Parathyroid adenoma (tissue), 2 donors: ENCODE measurements at regions not wholly inside any gene's neighbourhood (a gene's known extent, or its start where the extent isn't known, plus 50 kb on each side); places are given as distances from the start of the nearest gene placed in this dataset.

ENCODE experiments used
- H2AFZ ChIP-seq: fragments of 300-600 bp; sonication (generic); one replicate; pipeline ENCODE4 v1.7.0; 2017; ENCODE audit warnings: antibody characterized with exemption, mild to moderate bottlenecking
- H3K27ac ChIP-seq: fragments of 300-600 bp; sonication (generic); one replicate; pipeline ENCODE4 v1.7.0; 2017
- H3K27me3 ChIP-seq: fragments of 300-600 bp; sonication (generic); one replicate; pipeline ENCODE4 v1.7.0; 2017; ENCODE audit warnings: low read length; ENCODE audit not compliant: control insufficient read depth, insufficient read depth
- H3K36me3 ChIP-seq: fragments of 300-600 bp; sonication (generic); one replicate; pipeline ENCODE4 v1.7.0; 2017; ENCODE audit warnings: low read length; ENCODE audit not compliant: control insufficient read depth, insufficient read depth
- H3K4me1 ChIP-seq: fragments of 300-600 bp; sonication (generic); one replicate; pipeline ENCODE4 v1.7.0; 2017; ENCODE audit warnings: control low read depth
- H3K4me2 ChIP-seq: fragments of 300-600 bp; sonication (generic); one replicate; pipeline ENCODE4 v1.7.0; 2017; ENCODE audit warnings: low read length
- H3K4me3 ChIP-seq: fragments of 300-600 bp; sonication (generic); one replicate; pipeline ENCODE4 v1.7.0; 2017; ENCODE audit warnings: low read depth, low read length
- H3K79me2 ChIP-seq: fragments of 300-600 bp; sonication (generic); one replicate; pipeline ENCODE4 v1.7.0; 2017; ENCODE audit warnings: control low read depth
- H3K9ac ChIP-seq: fragments of 300-600 bp; sonication (generic); one replicate; pipeline ENCODE4 v1.7.0; 2017; ENCODE audit warnings: mild to moderate bottlenecking
- H3K9me3 ChIP-seq: fragments of 300-600 bp; sonication (generic); one replicate; pipeline ENCODE4 v1.7.0; 2017; ENCODE audit warnings: low read length; ENCODE audit not compliant: control insufficient read depth
- TF ChIP-seq, protein P1 (sequence below): fragments of 300-600 bp; sonication (generic); IDR thresholded peaks from one replicate; pipeline ENCODE4 v1.7.0; 2017; ENCODE audit warnings: antibody characterized with exemption, mild to moderate bottlenecking
- donor health status: primary hyperparathyroidism.

DNA sequence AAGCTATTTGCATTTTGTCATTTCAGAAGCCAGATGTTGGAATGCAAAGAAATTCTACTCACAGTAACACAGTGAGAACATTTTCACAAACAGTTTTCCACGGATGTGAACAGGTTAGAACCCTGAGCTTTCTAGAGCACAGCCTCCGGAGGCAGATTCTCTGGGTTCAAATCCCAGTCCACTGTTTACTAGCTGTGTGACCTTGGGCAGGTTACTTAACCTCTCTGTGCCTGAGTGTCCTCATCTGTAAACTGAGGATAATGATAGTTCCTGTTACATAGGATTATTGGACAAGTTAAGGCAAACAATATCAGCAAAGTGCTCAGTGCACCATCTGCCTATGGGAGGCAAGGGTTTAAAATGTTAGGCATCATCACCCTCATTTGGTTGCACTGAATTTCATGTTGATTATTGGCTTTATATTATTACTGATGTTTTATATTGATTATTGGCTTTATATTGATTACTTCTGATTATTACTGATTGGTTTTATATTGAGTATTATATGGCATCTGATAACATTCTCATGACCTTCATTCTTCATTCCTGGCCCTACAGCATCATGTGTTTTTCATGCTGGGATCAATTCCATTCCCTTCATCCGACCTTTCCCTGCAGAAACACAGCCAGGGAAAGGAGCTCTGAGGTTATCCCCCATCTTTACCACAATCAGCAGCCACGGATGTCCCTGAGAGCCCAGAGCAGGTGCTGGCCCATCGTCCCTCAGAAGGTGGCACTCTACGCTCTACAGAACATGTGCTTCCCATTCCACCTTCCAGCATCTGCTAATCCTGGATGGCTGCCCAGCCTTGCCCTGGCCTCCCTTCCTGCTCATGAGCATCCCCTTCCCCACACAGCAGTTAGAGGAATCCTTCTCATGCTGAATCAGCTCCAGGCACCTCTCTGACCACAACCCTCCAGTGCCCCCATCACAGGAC is 283.1 kb downstream of the PREX1 start:
- H3K27me3 ChIP-seq = peaks cover 3% of the 10 kb centered on the region
- no peaks in the 10 kb centered on the region for H3K4me1 ChIP-seq
- no peak overlapping the region for H3K27ac ChIP-seq

DNA sequence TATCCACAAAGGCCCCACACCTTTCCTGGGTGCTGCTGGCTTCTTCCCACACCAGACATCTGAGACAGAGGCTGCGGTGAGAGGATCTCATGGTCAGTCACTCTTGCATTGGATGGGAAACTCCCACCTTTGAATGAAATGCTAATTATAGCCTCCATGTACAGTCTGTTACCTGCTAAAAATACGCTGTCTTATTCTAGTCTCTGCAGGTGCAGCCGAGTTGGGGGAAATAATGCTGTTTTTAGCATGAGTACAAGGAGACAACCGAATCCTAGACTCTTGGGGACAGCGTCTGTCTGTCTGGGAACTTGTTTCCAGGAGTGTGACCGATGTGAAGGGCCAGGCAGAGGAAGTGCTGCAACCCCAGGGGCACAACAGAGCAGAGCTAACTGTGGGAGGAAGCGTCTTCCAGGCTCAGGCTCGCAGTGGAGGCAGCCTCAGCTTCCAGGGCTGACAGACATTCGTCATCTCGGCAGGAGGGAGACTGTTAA is 286.2 kb downstream of the PREX1 start:
- Histone ChIP-seq H3K79me2 (no peaks in the 10 kb centered on the region), H3K4me3 (no peak overlapping the region), H3K36me3 (no peaks in the 10 kb centered on the region), H3K9me3 (no peaks in the 10 kb centered on the region), H3K9ac (no peak overlapping the region), H2AFZ (no peak overlapping the region), H3K4me2 (no peak overlapping the region), H3K27ac (no peak overlapping the region), H3K27me3 (peaks cover 3% of the 10 kb centered on the region), H3K4me1 (peaks cover 7% of the 10 kb centered on the region)
- TF ChIP-seq, protein P1, sequence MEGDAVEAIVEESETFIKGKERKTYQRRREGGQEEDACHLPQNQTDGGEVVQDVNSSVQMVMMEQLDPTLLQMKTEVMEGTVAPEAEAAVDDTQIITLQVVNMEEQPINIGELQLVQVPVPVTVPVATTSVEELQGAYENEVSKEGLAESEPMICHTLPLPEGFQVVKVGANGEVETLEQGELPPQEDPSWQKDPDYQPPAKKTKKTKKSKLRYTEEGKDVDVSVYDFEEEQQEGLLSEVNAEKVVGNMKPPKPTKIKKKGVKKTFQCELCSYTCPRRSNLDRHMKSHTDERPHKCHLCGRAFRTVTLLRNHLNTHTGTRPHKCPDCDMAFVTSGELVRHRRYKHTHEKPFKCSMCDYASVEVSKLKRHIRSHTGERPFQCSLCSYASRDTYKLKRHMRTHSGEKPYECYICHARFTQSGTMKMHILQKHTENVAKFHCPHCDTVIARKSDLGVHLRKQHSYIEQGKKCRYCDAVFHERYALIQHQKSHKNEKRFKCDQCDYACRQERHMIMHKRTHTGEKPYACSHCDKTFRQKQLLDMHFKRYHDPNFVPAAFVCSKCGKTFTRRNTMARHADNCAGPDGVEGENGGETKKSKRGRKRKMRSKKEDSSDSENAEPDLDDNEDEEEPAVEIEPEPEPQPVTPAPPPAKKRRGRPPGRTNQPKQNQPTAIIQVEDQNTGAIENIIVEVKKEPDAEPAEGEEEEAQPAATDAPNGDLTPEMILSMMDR = no peak

More for the DNA sequence above, 283.1 kb downstream of the PREX1 start:
- no peaks in the 10 kb centered on the region for H3K9me3 ChIP-seq
- no peak overlapping the region for H3K4me2 ChIP-seq
- H3K36me3 ChIP-seq = no peaks in the 10 kb centered on the region
- H3K4me3 ChIP-seq = no peak overlapping the region
- no peak overlapping the region for H3K9ac ChIP-seq
- no peaks in the 10 kb centered on the region for H3K79me2 ChIP-seq
- H2AFZ ChIP-seq = no peak overlapping the region
- TF ChIP-seq, protein P1 = no peak

DNA sequence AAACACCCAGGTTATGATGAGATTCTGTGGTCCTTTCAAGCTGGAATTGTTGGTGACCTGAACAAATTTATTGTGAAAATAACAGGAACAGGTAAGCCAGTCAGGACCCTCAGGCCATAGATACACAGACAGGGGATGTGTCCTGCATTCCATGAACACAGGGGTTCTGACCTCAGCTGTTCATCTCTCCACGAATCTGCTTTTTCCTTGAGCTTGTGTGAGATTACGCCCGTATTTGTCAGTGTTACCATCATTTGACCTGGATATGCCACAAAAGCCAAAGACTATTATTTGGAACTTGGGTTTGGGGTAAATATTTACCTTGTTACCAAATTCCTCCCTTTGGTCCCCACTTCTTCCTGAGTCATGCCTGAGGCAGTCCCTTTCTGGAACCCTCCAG is 288.9 kb downstream of the PREX1 start:
- H3K36me3 ChIP-seq = no peaks in the 10 kb centered on the region
- peak overlapping the region; percentile 25 for H2AFZ ChIP-seq
- H3K9ac ChIP-seq = no peak overlapping the region
- H3K4me1 ChIP-seq = peaks cover 7% of the 10 kb centered on the region
- TF ChIP-seq, protein P1 = no peak
- no peaks in the 10 kb centered on the region for H3K9me3 ChIP-seq
- H3K27me3 ChIP-seq = peaks cover 3% of the 10 kb centered on the region
- H3K27ac ChIP-seq = no peak overlapping the region
- no peaks in the 10 kb centered on the region for H3K79me2 ChIP-seq
- H3K4me3 ChIP-seq = no peak overlapping the region
- no peak overlapping the region for H3K4me2 ChIP-seq

DNA sequence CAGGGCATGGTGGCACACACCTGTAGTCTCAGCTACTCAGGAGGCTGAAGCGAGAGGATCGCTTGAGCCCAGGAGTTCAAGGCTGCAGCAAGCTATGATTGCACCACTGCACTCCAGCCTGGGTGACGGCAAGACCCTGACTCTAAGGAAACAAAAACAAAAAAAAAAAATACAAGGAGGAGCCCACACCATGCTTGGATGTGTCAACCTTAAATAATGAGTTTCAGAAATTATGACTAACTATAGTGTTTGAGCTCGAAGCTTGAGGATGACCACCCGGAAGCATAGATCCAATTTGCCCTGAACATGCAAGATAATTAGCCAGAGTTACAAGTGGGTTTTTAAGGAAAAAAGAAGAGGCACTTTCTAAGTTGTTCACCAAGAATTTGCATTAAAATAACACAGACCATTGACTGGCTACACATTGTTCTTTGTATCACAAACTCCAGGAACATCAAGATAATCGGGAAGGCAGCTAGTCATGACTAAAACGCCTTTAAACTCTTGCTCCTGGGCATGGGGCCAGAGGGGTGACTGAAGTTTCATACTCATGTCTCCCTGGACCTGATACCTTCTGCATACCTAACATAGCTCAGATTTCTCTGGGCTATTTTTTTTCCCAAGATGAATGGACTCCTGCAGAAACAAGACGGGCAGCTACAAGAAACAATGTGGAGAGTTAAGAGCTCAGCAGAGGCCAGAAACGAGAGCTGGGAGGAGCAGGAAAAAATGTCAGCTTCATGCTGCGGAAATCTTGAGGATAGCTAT is 289.6 kb downstream of the PREX1 start:
- no peaks in the 10 kb centered on the region for H3K9me3 ChIP-seq
- no peaks in the 10 kb centered on the region for H3K79me2 ChIP-seq
- TF ChIP-seq, protein P1 = no peak
- H3K4me3 ChIP-seq = no peak overlapping the region
- no peaks in the 10 kb centered on the region for H3K36me3 ChIP-seq
- H3K27ac ChIP-seq = no peak overlapping the region
- no peak overlapping the region for H3K9ac ChIP-seq
- peaks cover under 1% of the 10 kb centered on the region for H3K27me3 ChIP-seq
- peaks cover 7% of the 10 kb centered on the region for H3K4me1 ChIP-seq
- no peak overlapping the region for H3K4me2 ChIP-seq
- H2AFZ ChIP-seq = peak overlapping the region; percentile 25
